HCT116 (cell line): ENCODE measurements at regions not wholly inside any gene's neighbourhood (a gene's known extent, or its start where the extent isn't known, plus 50 kb on each side); places are given as distances from the start of the nearest gene placed in this dataset.

Experiments used
- CEBPB ChIP-seq: IDR thresholded peaks from 2 replicates; pipeline ENCODE4 v1.6.1; 2012; ENCODE audit warnings: low read depth
- EGR1 ChIP-seq: IDR thresholded peaks from 2 replicates; pipeline ENCODE4 v1.6.1; 2012; ENCODE audit warnings: low read depth
- EZH2phosphoT487 ChIP-seq: fragments of 200-600 bp; IDR thresholded peaks from 2 replicates; pipeline ENCODE4 v1.6.1; 2018; ENCODE audit warnings: antibody characterized with exemption, borderline replicate concordance
- FOSL1 ChIP-seq: IDR thresholded peaks from 2 replicates; pipeline ENCODE4 v1.6.1; 2012; ENCODE audit warnings: low read depth
- JUND ChIP-seq: IDR thresholded peaks from 2 replicates; pipeline ENCODE4 v1.6.1; 2012
- POLR2A ChIP-seq: IDR thresholded peaks from 2 replicates; pipeline ENCODE4 v1.7.0; 2011; ENCODE audit warnings: borderline replicate concordance; ENCODE audit not compliant: insufficient read depth, insufficient read length; ENCODE audit errors: extremely low read depth
- RAD21 ChIP-seq: IDR thresholded peaks from 2 replicates; pipeline ENCODE4 v1.6.1; 2012; ENCODE audit warnings: low read depth, mild to moderate bottlenecking
- SIN3A ChIP-seq: IDR thresholded peaks from 2 replicates; pipeline ENCODE4 v1.6.1; 2012; ENCODE audit warnings: low read depth
- SP1 ChIP-seq: IDR thresholded peaks from 2 replicates; pipeline ENCODE4 v1.6.1; 2012; ENCODE audit warnings: low read depth
- TCF7L2 ChIP-seq: IDR thresholded peaks from 2 replicates; pipeline ENCODE4 v1.7.0; 2011; ENCODE audit warnings: borderline replicate concordance, inconsistent platforms; ENCODE audit not compliant: insufficient read depth, insufficient read length; ENCODE audit errors: extremely low read depth
- YY1 ChIP-seq: IDR thresholded peaks from 2 replicates; pipeline ENCODE4 v1.6.1; 2011; ENCODE audit warnings: low read length, low read depth, moderate library complexity, mild to moderate bottlenecking; ENCODE audit not compliant: insufficient replicate concordance; ENCODE audit errors: extremely low read depth
- TF ChIP-seq, protein P1 (sequence below), 3 experiments: fragments of 200-600 bp in 1 of 3; sonication (generic) in 1 of 3; IDR thresholded peaks in 2 of 3; conservative IDR thresholded peaks in 1 of 3; 2 replicates each; pipeline ENCODE4 v1.5.1; 2012 to 2017; ENCODE audit warnings: low read depth in 2 of 3, low read length in 2 of 3, antibody characterized with exemption in 1 of 3, borderline replicate concordance in 1 of 3, control low read depth in 1 of 3, mild to moderate bottlenecking in 1 of 3, mixed read lengths in 1 of 3, mixed run types in 1 of 3, moderate library complexity in 1 of 3; ENCODE audit not compliant: insufficient read depth in 1 of 3
- TF ChIP-seq, protein P2 (sequence below): IDR thresholded peaks from 2 replicates; pipeline ENCODE4 v1.6.1; 2012
- TF ChIP-seq, protein P3 (sequence below): IDR thresholded peaks from 2 replicates; pipeline ENCODE4 v1.6.1; 2012

DNA sequence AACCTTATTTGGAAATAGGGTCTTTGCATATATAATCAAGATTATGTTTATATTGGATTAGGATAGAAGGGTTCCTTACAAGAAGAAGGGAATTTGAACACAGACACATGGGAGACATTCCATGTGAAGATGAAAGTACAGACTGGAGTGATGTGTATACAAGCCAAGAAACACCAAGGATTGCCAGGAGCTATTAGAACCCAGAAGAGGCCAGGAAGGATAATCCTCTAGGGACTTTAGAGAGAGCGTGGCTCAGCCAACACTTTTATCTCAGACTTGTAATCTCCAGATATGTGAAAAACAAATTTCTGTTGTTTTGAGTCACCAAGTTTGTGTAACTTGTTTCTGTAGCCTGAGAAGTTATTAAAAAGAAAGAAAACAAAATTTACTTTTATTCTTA, 1173.9 kb upstream of the CITED2 start:
- TF ChIP-seq CEBPB (no peak), JUND (no peak), SIN3A (no peak), EZH2phosphoT487 (no peak), POLR2A (no peak), RAD21 (no peak), SP1 (no peak), EGR1 (no peak), FOSL1 (no peak), YY1 (no peak), TCF7L2 (no peak)
- TF ChIP-seq, protein P1, sequence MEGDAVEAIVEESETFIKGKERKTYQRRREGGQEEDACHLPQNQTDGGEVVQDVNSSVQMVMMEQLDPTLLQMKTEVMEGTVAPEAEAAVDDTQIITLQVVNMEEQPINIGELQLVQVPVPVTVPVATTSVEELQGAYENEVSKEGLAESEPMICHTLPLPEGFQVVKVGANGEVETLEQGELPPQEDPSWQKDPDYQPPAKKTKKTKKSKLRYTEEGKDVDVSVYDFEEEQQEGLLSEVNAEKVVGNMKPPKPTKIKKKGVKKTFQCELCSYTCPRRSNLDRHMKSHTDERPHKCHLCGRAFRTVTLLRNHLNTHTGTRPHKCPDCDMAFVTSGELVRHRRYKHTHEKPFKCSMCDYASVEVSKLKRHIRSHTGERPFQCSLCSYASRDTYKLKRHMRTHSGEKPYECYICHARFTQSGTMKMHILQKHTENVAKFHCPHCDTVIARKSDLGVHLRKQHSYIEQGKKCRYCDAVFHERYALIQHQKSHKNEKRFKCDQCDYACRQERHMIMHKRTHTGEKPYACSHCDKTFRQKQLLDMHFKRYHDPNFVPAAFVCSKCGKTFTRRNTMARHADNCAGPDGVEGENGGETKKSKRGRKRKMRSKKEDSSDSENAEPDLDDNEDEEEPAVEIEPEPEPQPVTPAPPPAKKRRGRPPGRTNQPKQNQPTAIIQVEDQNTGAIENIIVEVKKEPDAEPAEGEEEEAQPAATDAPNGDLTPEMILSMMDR (IDR thresholded peaks at IDR 0.05 in 2 of 3, conservative IDR thresholded peaks at IDR 0.05 in 1 of 3; ENCODE audit: borderline replicate concordance in 1 of 3, insufficient read depth in 1 of 3, low read depth in 2 of 3, low read length in 2 of 3) = no peak
- TF ChIP-seq, protein P2, sequence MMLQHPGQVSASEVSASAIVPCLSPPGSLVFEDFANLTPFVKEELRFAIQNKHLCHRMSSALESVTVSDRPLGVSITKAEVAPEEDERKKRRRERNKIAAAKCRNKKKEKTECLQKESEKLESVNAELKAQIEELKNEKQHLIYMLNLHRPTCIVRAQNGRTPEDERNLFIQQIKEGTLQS = no peak
- TF ChIP-seq, protein P3, sequence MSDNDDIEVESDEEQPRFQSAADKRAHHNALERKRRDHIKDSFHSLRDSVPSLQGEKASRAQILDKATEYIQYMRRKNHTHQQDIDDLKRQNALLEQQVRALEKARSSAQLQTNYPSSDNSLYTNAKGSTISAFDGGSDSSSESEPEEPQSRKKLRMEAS = no peak
